ENCODE measurements at regions not wholly inside any gene's neighbourhood (a gene's known extent, or its start where the extent isn't known, plus 50 kb on each side); places are given as distances from the start of the nearest gene placed in this dataset.

DNA sequence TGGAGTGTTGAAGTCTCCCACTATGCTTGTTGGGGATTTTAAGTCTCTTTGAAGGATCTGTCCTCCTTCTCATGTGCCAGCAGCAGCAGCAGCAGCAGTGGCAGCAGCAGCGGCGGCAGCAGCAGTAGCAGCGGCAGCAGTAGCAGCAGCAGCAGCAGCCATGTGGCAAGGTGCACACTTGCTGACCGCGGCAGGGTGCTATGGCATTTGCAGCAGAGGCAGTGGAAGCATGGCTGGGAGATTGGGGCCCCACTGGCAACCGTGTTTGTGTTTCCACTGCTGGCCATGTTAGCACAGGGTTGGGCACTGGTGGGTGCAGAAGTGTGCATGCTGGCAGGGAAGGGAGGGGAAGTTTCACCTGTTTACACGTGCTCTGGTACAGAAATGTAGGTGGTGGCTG lies 280.1 kb downstream of the NUP35 start:
- intact Hi-C loops (cut with micrococcal nuclease) (no loop called here), dilution Hi-C loops (cut with MboI; ENCODE audit: extremely low pct_ligation_motif_present, low sequenced_read_pairs) (no loop called here)
- Histone ChIP-seq H3K27ac (ENCODE audit: insufficient read depth, low read depth, low read length) (no peak overlapping the region), H3K9ac (replicated peaks; ENCODE audit: extremely low read depth, insufficient read depth, low read length) (no peak overlapping the region), H4K20me1 (replicated peaks; ENCODE audit: control insufficient read depth, extremely low read depth, insufficient read depth, low read length) (no peaks in the 10 kb centered on the region), H3K36me3 (ENCODE audit: control insufficient read depth in 2 of 2, extremely low read depth in 1 of 2, insufficient read depth in 2 of 2, low read length in 2 of 2) (no peaks in the 10 kb centered on the region), H3K79me2 (ENCODE audit: control insufficient read depth, insufficient read depth, low read length) (no peaks in the 10 kb centered on the region), H3K4me2 (ENCODE audit: insufficient read depth, low read length) (no peak overlapping the region), H3K9me1 (replicated peaks; ENCODE audit: control insufficient read depth, extremely low read depth, insufficient read depth, low read length) (no peaks in the 10 kb centered on the region), H3K9me3 (replicated peaks; ENCODE audit: control insufficient read depth, insufficient read depth, low read length) (no peaks in the 10 kb centered on the region), H3K27me3 (ENCODE audit: control insufficient read depth in 2 of 2, insufficient read depth in 2 of 2, low read length in 2 of 2) (no peaks in the 10 kb centered on the region), H2AFZ (ENCODE audit: low read depth, low read length) (no peak overlapping the region), H3K4me1 (ENCODE audit: control insufficient read depth, extremely low read depth, insufficient read depth, low read length) (no peaks in the 10 kb centered on the region), H3K4me3 (replicated peaks in 1 of 3; ENCODE audit: insufficient read depth in 1 of 3, low read depth in 1 of 3, low read length in 3 of 3) (no peak overlapping the region)
- FAIRE-seq = no peak
- ChIA-PET POLR2A (no interaction called here), CTCF (no interaction called here)
- DNase-seq (ENCODE audit: low read depth, low spot score) = no peak
- no TSS peak for BruUV-seq (replicated peaks)
- TF ChIP-seq EZH2 (IDR thresholded peaks at IDR 0.05; ENCODE audit: borderline replicate concordance, low read depth, low read length, severe bottlenecking) = no peak
- TF ChIP-seq POLR2A (IDR thresholded peaks at IDR 0.05; ENCODE audit: low read depth, low read length) = no peak
- TF ChIP-seq JUN (IDR thresholded peaks at IDR 0.05; ENCODE audit: borderline replicate concordance, insufficient read depth, insufficient read length, low read depth) = no peak
- no peak for TF ChIP-seq GATA2 (IDR thresholded peaks at IDR 0.05; ENCODE audit: insufficient read depth, insufficient read length, low read depth, low read length)
- TF ChIP-seq, protein P1, sequence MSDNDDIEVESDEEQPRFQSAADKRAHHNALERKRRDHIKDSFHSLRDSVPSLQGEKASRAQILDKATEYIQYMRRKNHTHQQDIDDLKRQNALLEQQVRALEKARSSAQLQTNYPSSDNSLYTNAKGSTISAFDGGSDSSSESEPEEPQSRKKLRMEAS (IDR thresholded peaks at IDR 0.05; ENCODE audit: insufficient read depth, insufficient read length) = no peak
- TF ChIP-seq FOS (IDR thresholded peaks at IDR 0.05; ENCODE audit: borderline replicate concordance, insufficient read depth, low read length) = no peak

DNA sequence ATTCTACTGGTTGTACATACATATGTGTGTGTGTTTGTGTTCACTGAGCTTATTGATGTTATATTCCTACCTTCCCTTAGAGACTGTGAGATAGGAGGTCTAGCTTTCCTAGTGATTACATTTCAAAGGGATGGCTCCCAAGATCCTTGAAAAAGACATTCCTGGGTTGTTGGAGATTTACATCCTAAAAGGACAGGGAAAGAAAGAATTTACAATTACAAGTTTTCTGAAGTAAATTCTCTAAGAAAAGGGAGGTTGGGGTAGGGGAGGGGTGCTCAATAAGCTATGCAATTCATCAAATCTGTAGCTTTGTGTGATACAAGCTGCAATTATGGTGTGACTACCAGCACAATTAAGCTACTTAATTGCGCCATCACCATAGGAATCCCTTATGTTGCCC lies 284.3 kb downstream of the NUP35 start:
- ChIA-PET POLR2A (no interaction called here), CTCF (no interaction called here)
- no peak for FAIRE-seq

More for the DNA sequence above, 284.3 kb downstream of the NUP35 start:
- no peaks in the 10 kb centered on the region for H3K36me3 ChIP-seq (ENCODE audit: control insufficient read depth in 2 of 2, extremely low read depth in 1 of 2, insufficient read depth in 2 of 2, low read length in 2 of 2)
- H3K79me2 ChIP-seq (ENCODE audit: control insufficient read depth, insufficient read depth, low read length) = no peaks in the 10 kb centered on the region
- intact Hi-C loops (cut with micrococcal nuclease) = no loop called here
- no peaks in the 10 kb centered on the region for H3K9me3 ChIP-seq (replicated peaks; ENCODE audit: control insufficient read depth, insufficient read depth, low read length)
- DNase-seq (ENCODE audit: low read depth, low spot score) = no peak
- dilution Hi-C loops (cut with MboI; ENCODE audit: extremely low pct_ligation_motif_present, low sequenced_read_pairs) = no loop called here
- H2AFZ ChIP-seq (ENCODE audit: low read depth, low read length) = no peak overlapping the region
- H3K4me1 ChIP-seq (ENCODE audit: control insufficient read depth, extremely low read depth, insufficient read depth, low read length) = no peaks in the 10 kb centered on the region
- H3K4me2 ChIP-seq (ENCODE audit: insufficient read depth, low read length) = no peak overlapping the region
- H3K4me3 ChIP-seq (replicated peaks in 1 of 3; ENCODE audit: insufficient read depth in 1 of 3, low read depth in 1 of 3, low read length in 3 of 3) = no peak overlapping the region
- BruUV-seq (replicated peaks) = no TSS peak
- TF ChIP-seq, protein P2, sequence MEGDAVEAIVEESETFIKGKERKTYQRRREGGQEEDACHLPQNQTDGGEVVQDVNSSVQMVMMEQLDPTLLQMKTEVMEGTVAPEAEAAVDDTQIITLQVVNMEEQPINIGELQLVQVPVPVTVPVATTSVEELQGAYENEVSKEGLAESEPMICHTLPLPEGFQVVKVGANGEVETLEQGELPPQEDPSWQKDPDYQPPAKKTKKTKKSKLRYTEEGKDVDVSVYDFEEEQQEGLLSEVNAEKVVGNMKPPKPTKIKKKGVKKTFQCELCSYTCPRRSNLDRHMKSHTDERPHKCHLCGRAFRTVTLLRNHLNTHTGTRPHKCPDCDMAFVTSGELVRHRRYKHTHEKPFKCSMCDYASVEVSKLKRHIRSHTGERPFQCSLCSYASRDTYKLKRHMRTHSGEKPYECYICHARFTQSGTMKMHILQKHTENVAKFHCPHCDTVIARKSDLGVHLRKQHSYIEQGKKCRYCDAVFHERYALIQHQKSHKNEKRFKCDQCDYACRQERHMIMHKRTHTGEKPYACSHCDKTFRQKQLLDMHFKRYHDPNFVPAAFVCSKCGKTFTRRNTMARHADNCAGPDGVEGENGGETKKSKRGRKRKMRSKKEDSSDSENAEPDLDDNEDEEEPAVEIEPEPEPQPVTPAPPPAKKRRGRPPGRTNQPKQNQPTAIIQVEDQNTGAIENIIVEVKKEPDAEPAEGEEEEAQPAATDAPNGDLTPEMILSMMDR (IDR thresholded peaks at IDR 0.05; ENCODE audit: extremely low read depth in 1 of 2, insufficient read depth in 1 of 2, low read depth in 1 of 2, low read length in 2 of 2) = no peak
- TF ChIP-seq POLR2A (IDR thresholded peaks at IDR 0.05; ENCODE audit: low read depth, low read length) (no peak), GATA2 (IDR thresholded peaks at IDR 0.05; ENCODE audit: insufficient read depth, insufficient read length, low read depth, low read length) (no peak), MYC (IDR thresholded peaks at IDR 0.05; ENCODE audit: low read depth, low read length) (no peak), POLR2AphosphoS5 (IDR thresholded peaks at IDR 0.05; ENCODE audit: insufficient read depth, low read depth, low read length) (no peak), FOS (IDR thresholded peaks at IDR 0.05; ENCODE audit: borderline replicate concordance, insufficient read depth, low read length) (no peak), JUN (IDR thresholded peaks at IDR 0.05; ENCODE audit: borderline replicate concordance, insufficient read depth, insufficient read length, low read depth) (no peak), EZH2 (IDR thresholded peaks at IDR 0.05; ENCODE audit: borderline replicate concordance, low read depth, low read length, severe bottlenecking) (no peak)
- TF ChIP-seq, protein P1 (IDR thresholded peaks at IDR 0.05; ENCODE audit: insufficient read depth, insufficient read length) = no peak
- no peaks in the 10 kb centered on the region for H3K9me1 ChIP-seq (replicated peaks; ENCODE audit: control insufficient read depth, extremely low read depth, insufficient read depth, low read length)
- H3K27ac ChIP-seq (ENCODE audit: insufficient read depth, low read depth, low read length) = no peak overlapping the region
- no peak overlapping the region for H3K9ac ChIP-seq (replicated peaks; ENCODE audit: extremely low read depth, insufficient read depth, low read length)
- no peaks in the 10 kb centered on the region for H3K27me3 ChIP-seq (ENCODE audit: control insufficient read depth in 2 of 2, insufficient read depth in 2 of 2, low read length in 2 of 2)
- no peaks in the 10 kb centered on the region for H4K20me1 ChIP-seq (replicated peaks; ENCODE audit: control insufficient read depth, extremely low read depth, insufficient read depth, low read length)

Measured in endothelial cell of umbilical vein (primary cell).